Ovary (tissue), 7 donors: ENCODE measurements at regions not wholly inside any gene's neighbourhood (a gene's known extent, or its start where the extent isn't known, plus 50 kb on each side); places are given as distances from the start of the nearest gene placed in this dataset.

Experiments used
- DNase-seq, 5 donors: peaks; one replicate each; pipeline ENCODE4 v3.0.0-alpha.2; 2019 to 2020
- H3K27ac ChIP-seq, 2 donors: fragments of 200-600 bp; one replicate each; pipeline versions ENCODE4 v1.5.1 to v1.8.0; 2019 to 2022
- H3K27me3 ChIP-seq: fragments of 200-600 bp; one replicate; pipeline ENCODE4 v1.8.0; 2022
- H3K36me3 ChIP-seq: fragments of 200-600 bp; sonication (generic); one replicate; pipeline ENCODE4 v1.5.1; 2019
- H3K4me1 ChIP-seq: one replicate; pipeline ENCODE4 v1.8.1; 2013; ENCODE audit warnings: mild to moderate bottlenecking, moderate library complexity; ENCODE audit not compliant: insufficient read depth
- H3K4me3 ChIP-seq: fragments of 200-600 bp; sonication (generic); one replicate; pipeline ENCODE4 v1.5.1; 2017
- H3K9me3 ChIP-seq, 2 donors: fragments of 200-600 bp in 1 of 2; sonication (generic) in 1 of 2; one replicate each; pipeline versions ENCODE4 v1.5.1 to v1.8.1; 2013 to 2019; ENCODE audit warnings: mild to moderate bottlenecking in 1 of 2, moderate library complexity in 1 of 2
- EP300 ChIP-seq: sonication (generic); formaldehyde crosslinking; IDR thresholded peaks from one replicate; pipeline ENCODE4 v1.6.1; 2017; ENCODE audit warnings: antibody characterized with exemption
- POLR2A ChIP-seq: fragments of 450-650 bp; IDR thresholded peaks from one replicate; pipeline ENCODE4 v1.6.1; 2017; ENCODE audit warnings: antibody characterized with exemption, mild to moderate bottlenecking, moderate library complexity
- WGBS, 3 donors: extraction: QIAGEN DNeasy Blood & Tissue Kit in 1 of 3; methylation state at CpG; one replicate each; pipeline versions ENCODE4 v1.1.5 to v1.1.7; 2013 to 2017; 5-methylcytosine and 5-hydroxymethylcytosine counted together
- intact Hi-C, 4 donors: fragments of 100-400 bp; cut with DNase I; formaldehyde crosslinking; loops; one replicate each; pipeline versions ENCODE4 v1.11.0 to v1.15.1; 2022 to 2023
- TF ChIP-seq, protein P1 (sequence below), 3 donors: fragments of 450-650 bp in 2 of 3; fragments of 200-600 bp in 1 of 3; IDR thresholded peaks; one replicate each; pipeline versions ENCODE4 v1.5.1 to v1.8.0; 2016 to 2022; ENCODE audit warnings: antibody characterized with exemption in 3 of 3, mild to moderate bottlenecking in 1 of 3
- donor health status: DM: no; HTN: no; CAD: no; lungs with moderate emphysema.
- donor health status: DM: no; HTN: no; CAD: no.
- donor health status: Bipolar disorder and iron deficiency.
- donor health status: DM: no; HTN: no; CAD: no.
- donor health status: DM: yes; HTN: yes; CAD: no.

DNA sequence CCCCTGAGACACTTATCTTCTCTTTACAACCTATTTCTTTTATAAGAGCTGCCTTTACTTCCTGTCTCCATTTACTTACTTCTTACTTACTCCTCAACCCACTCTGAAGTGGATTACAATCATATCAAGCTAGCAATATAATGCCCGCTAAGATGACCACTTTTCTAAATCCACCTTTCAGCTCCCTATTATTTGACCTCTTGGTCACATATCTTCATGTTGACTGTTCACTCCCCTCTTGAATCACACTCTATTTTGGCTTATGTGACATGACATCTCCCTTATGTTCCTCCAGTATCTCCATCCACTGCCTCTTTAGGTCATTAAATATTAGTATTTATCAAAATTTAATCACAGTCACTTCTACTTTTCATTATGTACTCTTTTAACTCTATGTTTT lies 255.3 kb upstream of the TRPC7 start:
- H3K4me3 ChIP-seq = no peak overlapping the region
- no peaks in the 10 kb centered on the region for H3K27me3 ChIP-seq
- no peaks in the 10 kb centered on the region for H3K9me3 ChIP-seq
- TF ChIP-seq, protein P1, sequence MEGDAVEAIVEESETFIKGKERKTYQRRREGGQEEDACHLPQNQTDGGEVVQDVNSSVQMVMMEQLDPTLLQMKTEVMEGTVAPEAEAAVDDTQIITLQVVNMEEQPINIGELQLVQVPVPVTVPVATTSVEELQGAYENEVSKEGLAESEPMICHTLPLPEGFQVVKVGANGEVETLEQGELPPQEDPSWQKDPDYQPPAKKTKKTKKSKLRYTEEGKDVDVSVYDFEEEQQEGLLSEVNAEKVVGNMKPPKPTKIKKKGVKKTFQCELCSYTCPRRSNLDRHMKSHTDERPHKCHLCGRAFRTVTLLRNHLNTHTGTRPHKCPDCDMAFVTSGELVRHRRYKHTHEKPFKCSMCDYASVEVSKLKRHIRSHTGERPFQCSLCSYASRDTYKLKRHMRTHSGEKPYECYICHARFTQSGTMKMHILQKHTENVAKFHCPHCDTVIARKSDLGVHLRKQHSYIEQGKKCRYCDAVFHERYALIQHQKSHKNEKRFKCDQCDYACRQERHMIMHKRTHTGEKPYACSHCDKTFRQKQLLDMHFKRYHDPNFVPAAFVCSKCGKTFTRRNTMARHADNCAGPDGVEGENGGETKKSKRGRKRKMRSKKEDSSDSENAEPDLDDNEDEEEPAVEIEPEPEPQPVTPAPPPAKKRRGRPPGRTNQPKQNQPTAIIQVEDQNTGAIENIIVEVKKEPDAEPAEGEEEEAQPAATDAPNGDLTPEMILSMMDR (IDR thresholded peaks at IDR 0.05) = no peak
- no peak for TF ChIP-seq EP300
- no peak for TF ChIP-seq POLR2A
- DNase-seq = no peak
- intact Hi-C loops = no loop called here
- no peaks in the 10 kb centered on the region for H3K36me3 ChIP-seq
- 78 to 92% (median 90%) methylated on average over 1 of the region's 1 CpG for WGBS, 3 donors
- H3K4me1 ChIP-seq = no peaks in the 10 kb centered on the region
- no peak overlapping the region for H3K27ac ChIP-seq

DNA sequence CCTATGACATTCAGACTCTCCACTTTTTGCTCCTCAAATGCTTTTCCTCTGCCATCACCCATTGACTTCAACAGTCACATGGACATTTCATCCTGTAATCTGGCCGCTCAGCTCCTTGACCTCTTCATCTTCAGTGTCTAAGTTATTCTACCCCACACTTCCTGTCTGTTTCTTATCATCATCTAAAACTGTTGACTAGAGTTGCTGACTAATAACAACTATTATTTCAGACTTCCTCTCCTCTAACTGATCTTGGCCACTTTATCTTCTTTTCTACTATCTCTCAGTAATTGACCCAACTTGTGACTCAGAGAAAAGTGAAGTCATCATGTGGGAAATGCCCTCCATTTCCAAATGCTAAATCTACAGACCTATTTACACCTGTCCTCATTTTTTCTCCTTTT lies 254.7 kb upstream of the TRPC7 start:
- DNase-seq = no peak

DNA sequence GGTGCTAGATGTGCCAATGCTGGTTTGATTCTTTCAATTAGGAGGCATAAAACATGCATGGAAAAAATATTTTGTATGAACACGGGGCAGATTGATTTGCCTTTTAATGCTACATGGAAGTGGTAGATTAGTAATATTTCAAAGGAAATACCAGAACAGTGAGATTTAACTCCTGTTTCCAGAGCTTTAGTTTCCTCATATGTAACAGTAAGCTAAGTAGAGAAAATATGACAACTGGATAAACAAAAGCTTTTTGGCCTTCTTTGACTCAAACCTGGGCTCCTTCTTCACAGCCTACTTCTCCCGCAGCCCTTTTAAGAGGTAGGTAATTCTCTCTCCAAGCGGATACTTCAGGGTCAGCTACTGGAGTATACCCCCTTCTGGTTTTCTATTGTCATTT lies 254.2 kb upstream of the TRPC7 start:
- no peak for TF ChIP-seq POLR2A
- TF ChIP-seq EP300 = no peak
- TF ChIP-seq, protein P1 (IDR thresholded peaks at IDR 0.05) = no peak
- intact Hi-C loops = no loop called here
- no peak for DNase-seq
- Histone ChIP-seq H3K27me3 (no peaks in the 10 kb centered on the region), H3K9me3 (no peaks in the 10 kb centered on the region), H3K4me3 (no peak overlapping the region), H3K36me3 (no peaks in the 10 kb centered on the region), H3K27ac (no peak overlapping the region), H3K4me1 (no peaks in the 10 kb centered on the region)
- WGBS, 3 donors = 79 to 81% (median 80%) methylated on average over 3 of the region's 3 CpGs

More for the DNA sequence above, 254.7 kb upstream of the TRPC7 start:
- WGBS, 3 donors = 12 to 41% (median 34%) methylated on average over 1 of the region's 1 CpG
- intact Hi-C loops = no loop called here
- no peaks in the 10 kb centered on the region for H3K36me3 ChIP-seq
- no peaks in the 10 kb centered on the region for H3K4me1 ChIP-seq
- H3K4me3 ChIP-seq = no peak overlapping the region
- H3K27ac ChIP-seq = no peak overlapping the region
- H3K9me3 ChIP-seq = no peaks in the 10 kb centered on the region
- no peaks in the 10 kb centered on the region for H3K27me3 ChIP-seq
- TF ChIP-seq EP300 = no peak
- TF ChIP-seq, protein P1 (IDR thresholded peaks at IDR 0.05) = no peak
- no peak for TF ChIP-seq POLR2A

DNA sequence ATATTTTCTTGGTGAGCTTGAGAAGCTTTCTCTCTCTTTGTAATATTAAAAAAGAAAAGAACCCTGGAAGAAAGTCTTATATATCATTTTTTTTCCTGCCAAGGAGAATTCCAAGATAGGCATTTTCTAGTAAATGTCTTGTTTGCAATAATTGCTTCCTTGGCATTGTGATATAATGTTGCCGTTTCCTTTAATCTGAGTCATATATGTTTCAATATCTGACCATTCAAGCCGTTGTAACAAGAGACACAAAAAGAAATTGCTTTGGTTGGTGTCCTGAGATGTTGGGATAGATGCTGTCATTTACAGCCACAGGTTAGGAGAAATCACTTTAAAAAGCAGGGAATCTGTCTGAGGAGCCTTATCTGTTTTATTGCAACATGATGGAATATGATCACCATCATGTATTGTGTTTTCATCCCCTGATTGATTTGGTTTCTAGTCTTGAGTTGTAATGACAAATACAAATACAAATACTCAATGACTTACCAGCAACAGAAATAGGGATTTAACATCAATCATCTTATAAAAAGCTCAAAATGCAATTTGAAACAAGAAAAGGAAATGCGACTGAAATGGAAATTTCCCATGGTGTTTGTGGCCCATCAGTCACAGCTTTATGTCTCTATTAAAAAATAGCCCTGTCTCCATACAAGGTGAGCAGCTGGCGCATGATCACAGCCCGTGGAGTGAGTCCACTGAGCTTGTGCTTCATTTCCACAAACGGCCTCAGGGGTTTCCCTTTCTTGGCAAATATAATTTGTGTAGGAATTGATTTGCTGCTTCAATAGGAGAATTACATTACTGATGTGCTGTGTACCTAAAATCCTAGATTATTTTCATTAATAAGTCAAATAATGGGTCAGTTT lies 250.1 kb upstream of the TRPC7 start:
- Histone ChIP-seq H3K36me3 (no peaks in the 10 kb centered on the region), H3K9me3 (no peaks in the 10 kb centered on the region), H3K4me3 (no peak overlapping the region), H3K4me1 (no peaks in the 10 kb centered on the region), H3K27ac (no peak overlapping the region), H3K27me3 (no peaks in the 10 kb centered on the region)
- TF ChIP-seq POLR2A (no peak), EP300 (no peak)
- TF ChIP-seq, protein P1 (IDR thresholded peaks at IDR 0.05) = no peak
- intact Hi-C loops = no loop called here
- WGBS, 3 donors = 66 to 71% (median 71%) methylated on average over 6 of the region's 6 CpGs
- no peak for DNase-seq
